Body of pancreas (tissue), 4 donors: ENCODE measurements at regions not wholly inside any gene's neighbourhood (a gene's known extent, or its start where the extent isn't known, plus 50 kb on each side); places are given as distances from the start of the nearest gene placed in this dataset.

ENCODE experiments used
- POLR2A ChIP-seq, 3 donors: fragments of 450-650 bp; IDR thresholded peaks; one replicate each; pipeline ENCODE4 v1.6.1; 2016; ENCODE audit warnings: antibody characterized with exemption in 3 of 3, mild to moderate bottlenecking in 2 of 3
- TF ChIP-seq, protein P1 (sequence below), 7 experiments: fragments of 450-650 bp in 4 of 7; fragments of 200-600 bp in 3 of 7; sonication (generic) in 3 of 7; IDR thresholded peaks; one replicate each; pipeline ENCODE4 v1.5.1; 2016 to 2019; ENCODE audit warnings: antibody characterized with exemption in 7 of 7

DNA sequence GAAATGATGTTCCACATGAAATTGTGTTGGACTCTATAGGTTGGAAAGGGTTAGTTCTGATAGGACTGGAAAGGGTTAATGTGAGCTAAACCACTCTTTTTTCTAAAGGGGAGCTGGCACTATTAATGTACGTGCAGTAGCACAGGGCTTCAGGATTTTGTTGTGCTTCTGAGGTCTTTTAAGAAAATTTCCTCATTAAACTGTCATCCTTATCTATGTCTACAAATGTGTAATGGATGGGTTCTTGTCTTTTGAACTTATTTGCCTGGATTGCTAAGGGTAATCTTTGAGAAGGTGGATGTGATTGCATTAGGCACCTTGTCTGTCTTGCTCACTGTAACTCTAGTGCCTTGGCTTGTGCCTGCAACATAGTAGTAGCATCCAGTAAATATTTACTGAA, 106.0 kb upstream of the SLC4A4 start:
- TF ChIP-seq, protein P1, sequence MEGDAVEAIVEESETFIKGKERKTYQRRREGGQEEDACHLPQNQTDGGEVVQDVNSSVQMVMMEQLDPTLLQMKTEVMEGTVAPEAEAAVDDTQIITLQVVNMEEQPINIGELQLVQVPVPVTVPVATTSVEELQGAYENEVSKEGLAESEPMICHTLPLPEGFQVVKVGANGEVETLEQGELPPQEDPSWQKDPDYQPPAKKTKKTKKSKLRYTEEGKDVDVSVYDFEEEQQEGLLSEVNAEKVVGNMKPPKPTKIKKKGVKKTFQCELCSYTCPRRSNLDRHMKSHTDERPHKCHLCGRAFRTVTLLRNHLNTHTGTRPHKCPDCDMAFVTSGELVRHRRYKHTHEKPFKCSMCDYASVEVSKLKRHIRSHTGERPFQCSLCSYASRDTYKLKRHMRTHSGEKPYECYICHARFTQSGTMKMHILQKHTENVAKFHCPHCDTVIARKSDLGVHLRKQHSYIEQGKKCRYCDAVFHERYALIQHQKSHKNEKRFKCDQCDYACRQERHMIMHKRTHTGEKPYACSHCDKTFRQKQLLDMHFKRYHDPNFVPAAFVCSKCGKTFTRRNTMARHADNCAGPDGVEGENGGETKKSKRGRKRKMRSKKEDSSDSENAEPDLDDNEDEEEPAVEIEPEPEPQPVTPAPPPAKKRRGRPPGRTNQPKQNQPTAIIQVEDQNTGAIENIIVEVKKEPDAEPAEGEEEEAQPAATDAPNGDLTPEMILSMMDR (IDR thresholded peaks at IDR 0.05) = no peak
- no peak for TF ChIP-seq POLR2A (IDR thresholded peaks at IDR 0.05)
